ENCODE measurements at regions not wholly inside any gene's neighbourhood (a gene's known extent, or its start where the extent isn't known, plus 50 kb on each side); places are given as distances from the start of the nearest gene placed in this dataset.
"Not testable (repeated sequence)": the region's sequence is repeated elsewhere in the genome, so short reads cannot be mapped to it uniquely, and the experiment has no call there.

DNA sequence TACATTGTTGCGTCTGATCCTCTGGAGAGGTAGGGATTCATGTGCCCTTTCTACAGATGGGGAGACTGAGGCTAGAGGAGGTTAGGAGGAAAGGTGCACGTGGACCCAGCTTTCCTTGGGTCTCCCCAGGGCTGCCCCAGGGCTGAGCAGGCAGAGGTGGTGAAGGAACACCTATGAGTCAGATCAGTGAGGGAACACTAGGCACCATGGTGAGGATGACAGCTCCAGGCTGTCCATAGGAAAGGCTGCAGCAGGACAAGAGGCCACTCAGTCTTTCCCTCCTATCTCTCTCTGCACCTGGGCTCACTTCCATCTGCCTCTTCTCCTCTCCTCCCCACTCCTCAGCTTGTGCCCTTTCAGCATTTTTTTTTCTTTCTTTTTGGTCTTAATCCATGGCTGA, 138.0 kb upstream of the TRIM73 start:
- not testable (repeated sequence) for H3K9me3 Mint-ChIP-seq, DNase-seq

DNA sequence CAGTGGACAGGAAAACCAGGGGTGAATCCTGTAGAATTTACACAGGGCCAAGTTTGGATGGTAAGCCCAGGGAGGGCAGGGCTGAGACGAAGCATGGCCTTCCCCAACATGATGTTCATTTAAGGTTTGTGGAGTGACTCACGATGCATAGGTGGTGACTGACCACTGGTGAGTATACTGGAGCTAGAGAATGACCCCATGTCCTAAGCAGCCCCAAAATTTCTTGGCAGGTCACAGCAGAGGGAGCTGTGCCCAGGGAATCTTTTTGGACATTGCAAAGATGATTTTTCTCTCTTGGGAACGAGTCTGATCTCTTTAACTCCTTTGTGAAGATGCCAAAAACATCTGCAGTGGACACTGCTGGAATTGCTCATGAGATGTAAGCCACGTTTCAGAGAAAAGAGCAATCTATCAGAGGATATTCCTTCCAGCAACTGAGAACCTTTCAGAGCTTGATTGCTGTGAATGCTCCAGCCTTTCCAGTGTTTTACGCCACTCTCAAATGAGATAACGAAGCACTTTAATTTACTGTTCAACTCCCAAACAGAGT, 135.9 kb upstream of the TRIM73 start:
- H3K4me3 Mint-ChIP-seq; H3K36me3 Mint-ChIP-seq (ENCODE audit: insufficient read depth); DNase-seq; H3K27me3 Mint-ChIP-seq (ENCODE audit: low read depth); H3K9me3 Mint-ChIP-seq; ATAC-seq; H3K4me1 Mint-ChIP-seq (ENCODE audit: low read depth): not testable (repeated sequence)

More for the DNA sequence above, 138.0 kb upstream of the TRIM73 start:
- H3K4me3 Mint-ChIP-seq; H3K36me3 Mint-ChIP-seq (ENCODE audit: insufficient read depth); H3K27me3 Mint-ChIP-seq (ENCODE audit: low read depth); ATAC-seq; H3K4me1 Mint-ChIP-seq (ENCODE audit: low read depth): not testable (repeated sequence)

DNA sequence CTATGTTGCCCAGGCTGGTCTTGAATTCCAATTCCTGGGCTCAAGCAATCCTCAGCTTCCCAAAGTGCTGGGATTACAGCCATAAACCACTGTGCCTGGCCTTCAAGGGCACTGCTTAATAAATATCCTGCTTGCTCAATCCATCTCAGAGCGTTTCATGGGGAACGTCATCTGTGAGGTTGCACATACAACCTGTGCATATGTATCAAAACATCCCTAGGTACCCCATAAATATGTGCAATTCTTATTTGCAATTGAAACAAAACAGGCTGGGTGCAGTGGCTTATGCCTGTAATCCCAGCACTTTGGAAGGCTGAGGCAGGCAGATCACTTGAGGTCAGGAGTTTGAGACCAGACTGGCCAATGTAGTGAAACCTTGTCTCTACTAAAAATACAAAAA, 133.8 kb upstream of the TRIM73 start:
- H3K4me1 Mint-ChIP-seq (ENCODE audit: low read depth); H3K4me3 Mint-ChIP-seq; H3K36me3 Mint-ChIP-seq (ENCODE audit: insufficient read depth); H3K27me3 Mint-ChIP-seq (ENCODE audit: low read depth); H3K9me3 Mint-ChIP-seq; DNase-seq; ATAC-seq: not testable (repeated sequence)

DNA sequence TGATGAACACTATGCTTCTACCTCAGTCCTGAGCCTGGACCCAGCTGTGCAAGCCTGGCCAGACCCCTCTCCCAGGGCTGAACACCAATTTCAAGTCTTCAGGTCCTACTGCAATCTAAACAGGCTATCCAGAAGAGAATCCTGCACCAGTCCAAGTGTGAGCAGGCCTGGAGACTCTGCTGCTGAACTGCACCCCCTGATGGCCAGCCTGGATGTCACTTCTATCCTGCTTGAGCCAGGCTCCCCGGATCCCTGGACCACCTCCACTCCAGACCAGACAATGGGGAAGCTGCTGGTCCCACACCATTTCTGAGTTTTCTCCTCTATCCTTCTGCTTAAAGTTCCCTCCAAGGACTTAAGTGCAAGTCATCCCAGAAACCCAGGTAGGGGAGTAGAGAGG, 127.3 kb upstream of the TRIM73 start:
- H3K9me3 Mint-ChIP-seq; H3K4me3 Mint-ChIP-seq; H3K36me3 Mint-ChIP-seq (ENCODE audit: insufficient read depth); H3K4me1 Mint-ChIP-seq (ENCODE audit: low read depth); DNase-seq; ATAC-seq; H3K27me3 Mint-ChIP-seq (ENCODE audit: low read depth): not testable (repeated sequence)

DNA sequence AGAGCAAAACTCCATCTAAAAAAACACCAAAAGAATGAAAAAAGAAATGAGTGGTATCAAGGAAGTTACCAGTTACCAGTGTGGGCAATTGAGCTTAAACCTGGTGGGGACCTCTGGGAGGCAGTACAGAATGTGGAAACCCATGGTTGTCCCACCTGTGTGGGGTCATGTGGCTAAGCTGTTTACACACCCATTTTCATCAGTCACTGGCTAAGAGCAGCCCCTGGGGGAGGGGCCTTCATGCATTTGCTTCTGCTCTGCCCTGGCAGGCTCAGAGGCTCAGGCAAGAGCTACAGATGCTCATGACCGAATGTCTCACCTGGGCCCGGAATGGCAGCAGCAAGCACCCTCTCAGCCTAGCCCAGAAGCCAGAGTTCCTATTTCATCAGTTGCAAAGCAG, 126.3 kb upstream of the TRIM73 start:
- H3K4me1 Mint-ChIP-seq (ENCODE audit: low read depth); H3K4me3 Mint-ChIP-seq; H3K9me3 Mint-ChIP-seq; H3K36me3 Mint-ChIP-seq (ENCODE audit: insufficient read depth); ATAC-seq; DNase-seq; H3K27me3 Mint-ChIP-seq (ENCODE audit: low read depth): not testable (repeated sequence)

DNA sequence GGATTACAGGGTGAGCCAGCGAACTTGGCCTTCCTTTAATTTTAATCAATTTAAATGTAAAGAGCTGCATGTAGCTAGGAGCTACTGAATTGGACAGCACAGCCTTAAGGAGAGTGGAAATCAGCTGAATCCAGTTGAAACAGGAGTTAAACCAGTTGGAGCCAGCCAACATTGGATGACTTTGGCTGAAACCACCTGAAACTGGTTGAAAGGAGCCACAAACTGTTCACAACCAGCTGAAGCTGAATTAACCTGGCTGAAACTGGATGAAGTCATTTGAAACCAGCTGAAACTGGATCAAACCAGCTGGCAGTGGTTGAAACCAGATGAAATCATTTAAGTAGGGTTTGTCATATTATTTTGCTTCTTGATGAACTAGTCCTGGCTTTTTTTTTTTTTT, 121.3 kb upstream of the TRIM73 start:
- not testable (repeated sequence) for H3K4me1 Mint-ChIP-seq (ENCODE audit: low read depth); DNase-seq; H3K9me3 Mint-ChIP-seq; H3K36me3 Mint-ChIP-seq (ENCODE audit: insufficient read depth); H3K27me3 Mint-ChIP-seq (ENCODE audit: low read depth); H3K4me3 Mint-ChIP-seq
- peak; percentile 21 to 37 for ATAC-seq

Measured in activated T-cell treated with anti-CD3 and anti-CD28 coated beads, Interleukin-2, amount 50 U/mL, for 4 hours (primary cell).